ENCODE measurements at regions not wholly inside any gene's neighbourhood (a gene's known extent, or its start where the extent isn't known, plus 50 kb on each side); places are given as distances from the start of the nearest gene placed in this dataset.

DNA sequence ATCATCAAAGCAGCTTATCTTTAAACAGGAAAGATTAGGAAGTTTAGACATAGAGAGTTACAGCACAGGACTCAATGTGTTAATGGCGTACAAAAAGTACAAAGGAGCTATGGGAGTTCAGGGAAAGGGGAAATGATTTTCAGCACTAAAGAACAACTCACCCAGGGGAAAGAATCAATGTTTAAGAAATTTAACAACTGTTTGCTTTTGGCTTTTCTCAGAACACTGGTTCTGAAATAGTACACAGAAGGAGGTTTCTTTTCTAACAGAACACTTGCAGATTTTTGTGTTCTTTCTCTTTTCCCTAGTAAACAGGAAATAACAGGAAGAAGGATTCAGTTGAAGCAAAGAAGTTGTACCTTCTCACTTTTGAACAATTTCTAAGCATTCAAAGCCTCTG is 71.3 kb upstream of the GHR start:
- no peak for TF ChIP-seq GATA2 (IDR thresholded peaks at IDR 0.05; ENCODE audit: insufficient read depth, insufficient read length, low read depth, low read length)
- TF ChIP-seq EZH2 (IDR thresholded peaks at IDR 0.05; ENCODE audit: borderline replicate concordance, low read depth, low read length, severe bottlenecking): no peak
- TF ChIP-seq POLR2A (IDR thresholded peaks at IDR 0.05; ENCODE audit: low read depth, low read length): no peak
- TF ChIP-seq POLR2AphosphoS5 (IDR thresholded peaks at IDR 0.05; ENCODE audit: insufficient read depth, low read depth, low read length): no peak
- TF ChIP-seq, protein P1, sequence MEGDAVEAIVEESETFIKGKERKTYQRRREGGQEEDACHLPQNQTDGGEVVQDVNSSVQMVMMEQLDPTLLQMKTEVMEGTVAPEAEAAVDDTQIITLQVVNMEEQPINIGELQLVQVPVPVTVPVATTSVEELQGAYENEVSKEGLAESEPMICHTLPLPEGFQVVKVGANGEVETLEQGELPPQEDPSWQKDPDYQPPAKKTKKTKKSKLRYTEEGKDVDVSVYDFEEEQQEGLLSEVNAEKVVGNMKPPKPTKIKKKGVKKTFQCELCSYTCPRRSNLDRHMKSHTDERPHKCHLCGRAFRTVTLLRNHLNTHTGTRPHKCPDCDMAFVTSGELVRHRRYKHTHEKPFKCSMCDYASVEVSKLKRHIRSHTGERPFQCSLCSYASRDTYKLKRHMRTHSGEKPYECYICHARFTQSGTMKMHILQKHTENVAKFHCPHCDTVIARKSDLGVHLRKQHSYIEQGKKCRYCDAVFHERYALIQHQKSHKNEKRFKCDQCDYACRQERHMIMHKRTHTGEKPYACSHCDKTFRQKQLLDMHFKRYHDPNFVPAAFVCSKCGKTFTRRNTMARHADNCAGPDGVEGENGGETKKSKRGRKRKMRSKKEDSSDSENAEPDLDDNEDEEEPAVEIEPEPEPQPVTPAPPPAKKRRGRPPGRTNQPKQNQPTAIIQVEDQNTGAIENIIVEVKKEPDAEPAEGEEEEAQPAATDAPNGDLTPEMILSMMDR (IDR thresholded peaks at IDR 0.05; ENCODE audit: extremely low read depth in 1 of 2, insufficient read depth in 1 of 2, low read depth in 1 of 2, low read length in 2 of 2): no peak
- no peak for TF ChIP-seq MYC (IDR thresholded peaks at IDR 0.05; ENCODE audit: low read depth, low read length)

Measured in endothelial cell of umbilical vein (primary cell).